PC-9 (cell line): ENCODE measurements at regions not wholly inside any gene's neighbourhood (a gene's known extent, or its start where the extent isn't known, plus 50 kb on each side); places are given as distances from the start of the nearest gene placed in this dataset.
"Not testable (repeated sequence)": the region's sequence is repeated elsewhere in the genome, so short reads cannot be mapped to it uniquely, and the experiment has no call there.

Source experiments
- BruUV-seq: library from RNA; stranded (reverse); fragments of 400-500 nt; replicated peaks from 2 replicates; lab custom pipeline; 2021; lab: Mats Ljungman, UMichigan
- CTCF ChIA-PET: fragments of 300-600 bp; sonication (Branson Sonifier 250); formaldehyde crosslinking; loops from one replicate; lab custom pipeline; 2022; ENCODE audit warnings: antibody characterized with exemption; lab: Charles Lee
- POLR2A ChIA-PET: fragments of 300-600 bp; sonication (Branson Sonifier 250); formaldehyde crosslinking; loops from one replicate; lab custom pipeline; 2022; ENCODE audit warnings: antibody characterized with exemption; ENCODE audit not compliant: unreplicated experiment; lab: Charles Lee
- DNase-seq, 2 experiments: peaks; one replicate each; pipeline versions ENCODE4 v3.0.0 to v3.0.0-alpha.2; 2015 to 2022; ENCODE audit warnings: mixed read lengths in 1 of 2
- H2AFZ ChIP-seq: fragments of 200-600 bp; sonication (generic); 2 replicates; pipeline ENCODE4 v1.8.1; 2017; ENCODE audit warnings: antibody characterized with exemption
- H3F3A ChIP-seq: fragments of 200-600 bp; sonication (generic); 2 replicates; pipeline ENCODE4 v1.8.1; 2017; ENCODE audit warnings: antibody characterized with exemption, mild to moderate bottlenecking, low read depth; ENCODE audit not compliant: insufficient read depth
- H3K27ac ChIP-seq: fragments of 200-600 bp; sonication (generic); 2 replicates; pipeline ENCODE4 v1.6.1; 2016; ENCODE audit warnings: mixed run types
- H3K27me3 ChIP-seq: fragments of 200-600 bp; sonication (generic); 2 replicates; pipeline ENCODE4 v1.6.1; 2016; ENCODE audit warnings: low read depth, mixed run types; ENCODE audit not compliant: insufficient read depth
- H3K36me3 ChIP-seq: fragments of 200-600 bp; sonication (generic); 2 replicates; pipeline ENCODE4 v1.6.1; 2016; ENCODE audit warnings: low read depth, mixed run types
- H3K4me1 ChIP-seq: fragments of 200-600 bp; sonication (generic); replicated peaks from 2 replicates; pipeline ENCODE4 v1.6.1; 2016; ENCODE audit warnings: mixed run types; ENCODE audit not compliant: insufficient read depth
- H3K4me2 ChIP-seq: fragments of 200-600 bp; sonication (generic); 2 replicates; pipeline ENCODE4 v1.6.1; 2017; ENCODE audit warnings: mixed run types
- H3K4me3 ChIP-seq: fragments of 200-600 bp; sonication (generic); 2 replicates; pipeline ENCODE4 v1.6.1; 2016; ENCODE audit warnings: mixed run types
- H3K79me2 ChIP-seq: fragments of 200-600 bp; sonication (generic); 2 replicates; pipeline ENCODE4 v1.6.1; 2017; ENCODE audit warnings: low read depth, mixed run types
- H3K9me2 ChIP-seq: fragments of 200-600 bp; sonication (generic); 2 replicates; pipeline ENCODE4 v1.8.1; 2017; ENCODE audit warnings: mild to moderate bottlenecking; ENCODE audit not compliant: insufficient read depth
- H3K9me3 ChIP-seq: fragments of 200-600 bp; sonication (generic); 2 replicates; pipeline ENCODE4 v1.8.1; 2016; ENCODE audit warnings: low read depth; ENCODE audit not compliant: insufficient read depth
- H4K20me1 ChIP-seq: fragments of 200-600 bp; sonication (generic); 2 replicates; pipeline ENCODE4 v1.8.1; 2017; ENCODE audit not compliant: insufficient read depth
- EZH2 ChIP-seq: fragments of 200-600 bp; sonication (generic); IDR thresholded peaks from 2 replicates; pipeline ENCODE4 v1.8.0; 2017; ENCODE audit warnings: antibody characterized with exemption, low read depth
- intact Hi-C: fragments of 100-400 bp; cut with micrococcal nuclease; formaldehyde crosslinking; loops from one replicate; pipeline ENCODE4 v1.10.0; 2022; ENCODE audit not compliant: unreplicated experiment
- TF ChIP-seq, protein P1 (sequence below): fragments of 200-600 bp; sonication (generic); conservative IDR thresholded peaks from 2 replicates; pipeline ENCODE4 v1.6.1; 2017; ENCODE audit warnings: mixed run types, antibody characterized with exemption, mild to moderate bottlenecking, moderate library complexity

DNA sequence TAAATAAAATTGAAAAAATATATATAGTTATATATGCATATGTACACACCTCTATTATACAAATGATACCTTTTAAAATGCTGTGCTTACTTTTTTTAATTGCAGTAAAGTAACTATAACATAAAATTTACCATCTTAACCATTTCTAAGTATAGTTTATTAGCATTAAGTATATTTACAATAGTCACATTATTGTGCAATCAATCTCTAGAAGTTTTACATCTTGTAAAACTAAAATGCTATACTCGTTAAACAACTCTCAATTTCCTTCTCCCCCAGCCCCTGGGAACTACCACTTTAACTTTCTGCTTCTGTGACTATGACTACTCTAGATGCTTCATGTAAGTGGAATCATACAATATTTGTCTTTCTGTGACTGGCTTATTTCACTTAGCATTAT, 146.7 kb upstream of the DST start:
- DNase-seq: no peak
- Histone ChIP-seq H3K36me3 (peaks cover 6% of the 10 kb centered on the region; the same call in 1 of the 2 replicates), H2AFZ (no peak overlapping the region), H3K27me3 (no peaks in the 10 kb centered on the region), H3K9me3 (no peaks in the 10 kb centered on the region), H3K4me2 (no peak overlapping the region), H3K4me3 (no peak overlapping the region), H3K4me1 (peaks cover 10% of the 10 kb centered on the region), H3K9me2 (no peaks in the 10 kb centered on the region), H3K79me2 (peaks cover 54% of the 10 kb centered on the region; the same call in 1 of the 2 replicates), H4K20me1 (0 out of 2 replicates have a peak, but pooled peaks cover 4% of the 10 kb centered on the region), H3K27ac (no peak overlapping the region), H3F3A (0 out of 2 replicates have a peak, but pooled peaks cover 5% of the 10 kb centered on the region)
- ChIA-PET POLR2A (no interaction called here), CTCF (no interaction called here)
- TF ChIP-seq EZH2: no peak
- TF ChIP-seq, protein P1, sequence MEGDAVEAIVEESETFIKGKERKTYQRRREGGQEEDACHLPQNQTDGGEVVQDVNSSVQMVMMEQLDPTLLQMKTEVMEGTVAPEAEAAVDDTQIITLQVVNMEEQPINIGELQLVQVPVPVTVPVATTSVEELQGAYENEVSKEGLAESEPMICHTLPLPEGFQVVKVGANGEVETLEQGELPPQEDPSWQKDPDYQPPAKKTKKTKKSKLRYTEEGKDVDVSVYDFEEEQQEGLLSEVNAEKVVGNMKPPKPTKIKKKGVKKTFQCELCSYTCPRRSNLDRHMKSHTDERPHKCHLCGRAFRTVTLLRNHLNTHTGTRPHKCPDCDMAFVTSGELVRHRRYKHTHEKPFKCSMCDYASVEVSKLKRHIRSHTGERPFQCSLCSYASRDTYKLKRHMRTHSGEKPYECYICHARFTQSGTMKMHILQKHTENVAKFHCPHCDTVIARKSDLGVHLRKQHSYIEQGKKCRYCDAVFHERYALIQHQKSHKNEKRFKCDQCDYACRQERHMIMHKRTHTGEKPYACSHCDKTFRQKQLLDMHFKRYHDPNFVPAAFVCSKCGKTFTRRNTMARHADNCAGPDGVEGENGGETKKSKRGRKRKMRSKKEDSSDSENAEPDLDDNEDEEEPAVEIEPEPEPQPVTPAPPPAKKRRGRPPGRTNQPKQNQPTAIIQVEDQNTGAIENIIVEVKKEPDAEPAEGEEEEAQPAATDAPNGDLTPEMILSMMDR: no peak
- intact Hi-C loops: no loop called here
- BruUV-seq: no TSS peak

DNA sequence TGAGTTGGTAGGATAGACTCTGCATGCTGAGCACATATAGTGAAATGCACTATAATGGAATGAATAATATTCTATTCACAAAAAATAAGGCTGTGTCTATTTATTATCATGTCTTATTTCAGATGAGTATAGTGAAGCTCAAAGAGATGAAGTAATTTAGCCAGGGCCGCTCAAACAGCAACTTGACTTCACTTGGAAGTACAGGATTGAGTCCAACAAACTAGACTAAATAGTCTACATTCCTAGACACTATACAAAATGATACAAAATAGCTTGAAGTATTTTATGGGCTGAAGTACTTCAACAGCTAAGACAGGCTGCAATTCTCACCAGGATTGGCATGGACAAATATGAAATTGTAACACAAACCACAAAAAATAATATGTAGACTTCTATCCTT, 144.5 kb upstream of the DST start:
- intact Hi-C loops: no loop called here
- Histone ChIP-seq H3K27me3 (no peaks in the 10 kb centered on the region), H3K9me2 (no peaks in the 10 kb centered on the region), H3K4me2 (no peak overlapping the region), H3K79me2 (peaks cover 34% of the 10 kb centered on the region; the same call in 1 of the 2 replicates), H3K4me3 (no peak overlapping the region), H3K9me3 (no peaks in the 10 kb centered on the region), H4K20me1 (no peaks in the 10 kb centered on the region), H3K27ac (no peak overlapping the region), H2AFZ (no peak overlapping the region), H3K36me3 (peaks cover 6% of the 10 kb centered on the region; the same call in 1 of the 2 replicates), H3F3A (no peaks in the 10 kb centered on the region), H3K4me1 (peaks cover 4% of the 10 kb centered on the region)
- ChIA-PET POLR2A (no interaction called here), CTCF (no interaction called here)
- no peak for DNase-seq
- TF ChIP-seq EZH2: no peak
- TF ChIP-seq, protein P1: no peak
- no TSS peak for BruUV-seq

DNA sequence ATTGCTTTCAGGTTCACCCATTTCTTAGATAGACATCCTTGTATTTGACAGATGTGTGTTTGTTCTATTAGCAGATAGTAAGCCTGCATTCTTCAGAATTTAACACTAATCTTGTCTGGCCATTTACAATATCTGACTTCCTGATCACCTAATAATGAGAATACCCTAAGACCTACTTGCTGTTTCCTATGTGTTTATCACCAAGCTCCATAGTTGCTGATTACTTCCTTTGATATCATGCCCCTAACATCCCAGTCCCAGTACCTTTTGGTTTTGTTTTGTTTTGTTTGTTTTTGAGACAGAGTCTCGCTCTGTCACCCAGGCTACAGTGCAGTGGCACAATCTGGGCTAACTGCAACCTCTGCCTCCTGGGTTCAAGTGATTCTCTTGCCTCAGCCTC, 143.6 kb upstream of the DST start:
- no peaks in the 10 kb centered on the region for H3F3A ChIP-seq
- no peak overlapping the region for H2AFZ ChIP-seq
- H3K27me3 ChIP-seq: no peaks in the 10 kb centered on the region
- POLR2A ChIA-PET: no interaction called here
- CTCF ChIA-PET: no interaction called here
- no peak overlapping the region for H3K4me3 ChIP-seq
- DNase-seq: no peak
- H4K20me1 ChIP-seq: no peaks in the 10 kb centered on the region
- TF ChIP-seq, protein P1: no peak
- TF ChIP-seq EZH2: no peak
- peaks cover 6% of the 10 kb centered on the region; the same call in 1 of the 2 replicates for H3K36me3 ChIP-seq
- no peaks in the 10 kb centered on the region for H3K4me1 ChIP-seq
- intact Hi-C loops: no loop called here
- H3K4me2 ChIP-seq: no peak overlapping the region
- no peak overlapping the region for H3K27ac ChIP-seq
- H3K79me2 ChIP-seq: peaks cover 27% of the 10 kb centered on the region; the same call in 1 of the 2 replicates
- BruUV-seq: no TSS peak
- no peaks in the 10 kb centered on the region for H3K9me3 ChIP-seq
- no peaks in the 10 kb centered on the region for H3K9me2 ChIP-seq

DNA sequence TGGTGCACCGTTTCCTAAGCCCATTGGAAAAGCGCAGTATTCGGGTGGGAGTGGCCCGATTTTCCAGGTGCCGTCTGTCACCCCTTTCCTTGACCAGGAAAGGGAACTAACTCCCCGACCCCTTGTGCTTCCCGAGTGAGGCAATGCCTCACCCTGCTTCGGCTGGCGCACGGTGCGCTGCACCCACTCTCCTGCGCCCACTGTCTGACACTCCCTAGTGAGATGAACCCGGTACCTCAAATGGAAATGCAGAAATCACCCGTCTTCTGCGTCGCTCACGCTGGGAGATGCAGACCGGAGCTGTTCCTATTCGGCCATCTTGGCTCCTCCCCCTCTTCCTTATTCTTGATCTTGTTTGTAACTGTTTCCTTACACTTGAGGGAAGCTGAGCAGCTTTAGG, 142.8 kb upstream of the DST start:
- H3K27ac ChIP-seq, H3K27me3 ChIP-seq, H3K9me2 ChIP-seq, BruUV-seq, H4K20me1 ChIP-seq, H3K4me1 ChIP-seq, DNase-seq, intact Hi-C loops, CTCF ChIA-PET, H3K36me3 ChIP-seq, H3K9me3 ChIP-seq, POLR2A ChIA-PET, H2AFZ ChIP-seq, H3F3A ChIP-seq, H3K4me2 ChIP-seq, H3K4me3 ChIP-seq: not testable (repeated sequence)
- H3K79me2 ChIP-seq: peaks cover 20% of the 10 kb centered on the region; the same call in 1 of the 2 replicates

DNA sequence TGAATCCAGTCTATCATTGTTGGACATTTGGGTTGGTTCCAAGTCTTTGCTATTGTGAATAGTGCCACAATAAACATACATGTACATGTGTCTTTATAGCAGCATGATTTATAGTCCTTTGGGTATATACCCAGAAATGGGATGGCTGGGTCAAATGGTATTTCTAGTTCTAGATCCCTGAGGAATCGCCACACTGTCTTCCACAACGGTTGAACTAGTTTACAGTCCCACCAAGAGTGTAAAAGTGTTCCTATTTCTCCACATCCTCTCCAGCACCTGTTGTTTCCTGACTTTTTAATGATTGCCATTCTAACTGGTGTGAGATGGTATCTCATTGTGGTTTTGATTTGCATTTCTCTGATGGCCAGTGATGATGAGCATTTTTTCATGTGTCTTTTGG, 137.4 kb upstream of the DST start:
- H3K36me3 ChIP-seq, POLR2A ChIA-PET, H3K9me2 ChIP-seq, H3K4me3 ChIP-seq, CTCF ChIA-PET, H2AFZ ChIP-seq, H3K4me2 ChIP-seq, H3K9me3 ChIP-seq, H3K27ac ChIP-seq, BruUV-seq, H3K27me3 ChIP-seq, H3F3A ChIP-seq, DNase-seq, intact Hi-C loops, H3K4me1 ChIP-seq, H4K20me1 ChIP-seq: not testable (repeated sequence)
- H3K79me2 ChIP-seq: peaks cover 13% of the 10 kb centered on the region
